Ovary (tissue), 3 donors: ENCODE measurements at regions not wholly inside any gene's neighbourhood (a gene's known extent, or its start where the extent isn't known, plus 50 kb on each side); places are given as distances from the start of the nearest gene placed in this dataset.

Experiments used
- POLR2A ChIP-seq: fragments of 450-650 bp; IDR thresholded peaks from one replicate; pipeline ENCODE4 v1.6.1; 2017; ENCODE audit warnings: antibody characterized with exemption, mild to moderate bottlenecking, moderate library complexity
- TF ChIP-seq, protein P1 (sequence below), 3 donors: fragments of 450-650 bp in 2 of 3; fragments of 200-600 bp in 1 of 3; IDR thresholded peaks; one replicate each; pipeline versions ENCODE4 v1.5.1 to v1.8.0; 2016 to 2022; ENCODE audit warnings: antibody characterized with exemption in 3 of 3, mild to moderate bottlenecking in 1 of 3
- donor health status: DM: no; HTN: no; CAD: no.

DNA sequence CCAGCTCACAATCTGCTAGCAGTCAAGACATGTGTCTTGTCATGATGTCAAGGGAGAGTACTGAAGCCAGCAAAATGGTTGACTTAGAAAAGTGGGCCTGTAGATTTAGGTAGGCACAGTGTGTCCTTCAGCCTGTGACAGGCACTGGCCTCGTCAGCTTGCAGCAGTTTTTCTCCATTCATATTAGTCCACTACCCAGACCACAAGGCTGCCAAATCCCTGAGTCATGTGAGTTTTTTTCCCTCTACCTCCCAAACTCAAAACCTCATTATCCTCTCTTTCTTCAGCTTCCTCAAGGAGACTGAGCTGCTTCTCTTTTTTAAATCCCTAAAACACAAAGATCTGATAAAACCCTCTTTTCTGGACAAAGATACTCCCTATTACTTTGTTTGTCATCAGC lies 102.6 kb upstream of the HS3ST3A1 start:
- TF ChIP-seq, protein P1, sequence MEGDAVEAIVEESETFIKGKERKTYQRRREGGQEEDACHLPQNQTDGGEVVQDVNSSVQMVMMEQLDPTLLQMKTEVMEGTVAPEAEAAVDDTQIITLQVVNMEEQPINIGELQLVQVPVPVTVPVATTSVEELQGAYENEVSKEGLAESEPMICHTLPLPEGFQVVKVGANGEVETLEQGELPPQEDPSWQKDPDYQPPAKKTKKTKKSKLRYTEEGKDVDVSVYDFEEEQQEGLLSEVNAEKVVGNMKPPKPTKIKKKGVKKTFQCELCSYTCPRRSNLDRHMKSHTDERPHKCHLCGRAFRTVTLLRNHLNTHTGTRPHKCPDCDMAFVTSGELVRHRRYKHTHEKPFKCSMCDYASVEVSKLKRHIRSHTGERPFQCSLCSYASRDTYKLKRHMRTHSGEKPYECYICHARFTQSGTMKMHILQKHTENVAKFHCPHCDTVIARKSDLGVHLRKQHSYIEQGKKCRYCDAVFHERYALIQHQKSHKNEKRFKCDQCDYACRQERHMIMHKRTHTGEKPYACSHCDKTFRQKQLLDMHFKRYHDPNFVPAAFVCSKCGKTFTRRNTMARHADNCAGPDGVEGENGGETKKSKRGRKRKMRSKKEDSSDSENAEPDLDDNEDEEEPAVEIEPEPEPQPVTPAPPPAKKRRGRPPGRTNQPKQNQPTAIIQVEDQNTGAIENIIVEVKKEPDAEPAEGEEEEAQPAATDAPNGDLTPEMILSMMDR (IDR thresholded peaks at IDR 0.05), result no peak
- no peak for TF ChIP-seq POLR2A
